Lower leg skin (tissue), 3 donors: ENCODE measurements at regions not wholly inside any gene's neighbourhood (a gene's known extent, or its start where the extent isn't known, plus 50 kb on each side); places are given as distances from the start of the nearest gene placed in this dataset.

Source experiments
- CTCF ChIP-seq, 3 donors: fragments of 450-650 bp; IDR thresholded peaks; one replicate each; pipeline ENCODE4 v1.5.1; 2016; ENCODE audit warnings: antibody characterized with exemption in 3 of 3, mild to moderate bottlenecking in 3 of 3, moderate library complexity in 2 of 3
- POLR2A ChIP-seq, 2 donors: fragments of 450-650 bp; IDR thresholded peaks; one replicate each; pipeline ENCODE4 v1.6.1; 2016 to 2017; ENCODE audit warnings: antibody characterized with exemption in 2 of 2, mild to moderate bottlenecking in 1 of 2, moderate library complexity in 1 of 2

GRCh38 chr16:64144617-64145016 lies 977.2 kb downstream of the CDH11 start:
- no peak for TF ChIP-seq CTCF (IDR thresholded peaks at IDR 0.05)
- TF ChIP-seq POLR2A (IDR thresholded peaks at IDR 0.05), result no peak
